MCF 10A (cell line): ENCODE measurements at regions not wholly inside any gene's neighbourhood (a gene's known extent, or its start where the extent isn't known, plus 50 kb on each side); places are given as distances from the start of the nearest gene placed in this dataset.

ENCODE experiments used
- BruUV-seq: library from RNA; stranded (reverse); fragments of 400-500 nt; replicated peaks from 2 replicates; lab custom pipeline; 2021; lab: Mats Ljungman, UMichigan
- CTCF ChIA-PET: fragments of 300-600 bp; sonication (Branson Sonifier 250); formaldehyde crosslinking; extraction: SDS; loops from one replicate; lab custom pipeline; 2021; ENCODE audit warnings: antibody characterized with exemption, inconsistent platforms; lab: Yijun Ruan, JAX
- POLR2A ChIA-PET: fragments of 300-600, 350-650 bp; sonication (Branson Sonifier 250); formaldehyde crosslinking; extraction: SDS; loops from one replicate; lab custom pipeline; 2020; ENCODE audit warnings: antibody characterized with exemption, inconsistent platforms; lab: Yijun Ruan, JAX
- DNase-seq: peaks from one replicate; pipeline ENCODE4 v3.0.0-alpha.2; 2018; ENCODE audit not compliant: unreplicated experiment
- H3K27ac Mint-ChIP-seq: one replicate; pipeline ENCODE4 v1.8.0; 2022; ENCODE audit warnings: mild to moderate bottlenecking, low read depth, mixed read lengths; ENCODE audit not compliant: unreplicated experiment
- H3K27me3 Mint-ChIP-seq: one replicate; pipeline ENCODE4 v1.8.0; 2022; ENCODE audit warnings: mixed read lengths; ENCODE audit not compliant: insufficient read depth, unreplicated experiment
- H3K36me3 Mint-ChIP-seq: one replicate; pipeline ENCODE4 v1.8.0; 2022; ENCODE audit warnings: mild to moderate bottlenecking, moderate library complexity, mixed read lengths; ENCODE audit not compliant: insufficient read depth, unreplicated experiment
- H3K4me1 Mint-ChIP-seq: one replicate; pipeline ENCODE4 v1.8.0; 2022; ENCODE audit warnings: mixed read lengths; ENCODE audit not compliant: insufficient read depth, unreplicated experiment
- H3K4me3 Mint-ChIP-seq: one replicate; pipeline ENCODE4 v1.8.0; 2022; ENCODE audit warnings: mild to moderate bottlenecking, moderate library complexity, mixed read lengths; ENCODE audit not compliant: unreplicated experiment
- H3K9me3 Mint-ChIP-seq: one replicate; pipeline ENCODE4 v1.8.0; 2022; ENCODE audit warnings: mixed read lengths; ENCODE audit not compliant: unreplicated experiment
- intact Hi-C: fragments of 100-400 bp; cut with micrococcal nuclease; formaldehyde crosslinking; loops from 2 replicates; pipeline ENCODE4 v1.14.1; 2022
- TF ChIP-seq, protein P1 (sequence below): fragments of 200-600 bp; IDR thresholded peaks from one replicate; pipeline ENCODE4 v1.8.0; 2022; ENCODE audit warnings: antibody characterized with exemption, mild to moderate bottlenecking; ENCODE audit not compliant: unreplicated experiment

DNA sequence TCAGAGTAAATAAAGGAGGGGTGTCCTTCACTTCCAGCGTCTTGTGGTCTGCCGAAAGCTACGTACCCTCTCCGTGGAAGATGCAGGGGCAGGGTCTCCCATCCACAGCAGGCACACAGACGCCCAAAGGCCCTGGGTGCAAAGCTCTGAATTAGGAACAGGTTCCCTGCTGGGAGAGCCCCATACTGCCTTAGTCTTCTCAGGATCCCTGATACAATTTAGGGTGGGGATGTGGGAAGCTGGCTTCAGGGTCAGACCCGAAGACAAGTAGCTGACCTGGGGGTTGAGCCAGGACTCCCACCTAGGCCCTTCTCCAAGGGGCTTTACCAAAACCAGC, 74.1 kb downstream of the TTLL2 start:
- H3K4me3 Mint-ChIP-seq, result no peak overlapping the region
- intact Hi-C loops, result no loop called here
- peaks cover 72% of the 10 kb centered on the region for H3K27me3 Mint-ChIP-seq
- TF ChIP-seq, protein P1, sequence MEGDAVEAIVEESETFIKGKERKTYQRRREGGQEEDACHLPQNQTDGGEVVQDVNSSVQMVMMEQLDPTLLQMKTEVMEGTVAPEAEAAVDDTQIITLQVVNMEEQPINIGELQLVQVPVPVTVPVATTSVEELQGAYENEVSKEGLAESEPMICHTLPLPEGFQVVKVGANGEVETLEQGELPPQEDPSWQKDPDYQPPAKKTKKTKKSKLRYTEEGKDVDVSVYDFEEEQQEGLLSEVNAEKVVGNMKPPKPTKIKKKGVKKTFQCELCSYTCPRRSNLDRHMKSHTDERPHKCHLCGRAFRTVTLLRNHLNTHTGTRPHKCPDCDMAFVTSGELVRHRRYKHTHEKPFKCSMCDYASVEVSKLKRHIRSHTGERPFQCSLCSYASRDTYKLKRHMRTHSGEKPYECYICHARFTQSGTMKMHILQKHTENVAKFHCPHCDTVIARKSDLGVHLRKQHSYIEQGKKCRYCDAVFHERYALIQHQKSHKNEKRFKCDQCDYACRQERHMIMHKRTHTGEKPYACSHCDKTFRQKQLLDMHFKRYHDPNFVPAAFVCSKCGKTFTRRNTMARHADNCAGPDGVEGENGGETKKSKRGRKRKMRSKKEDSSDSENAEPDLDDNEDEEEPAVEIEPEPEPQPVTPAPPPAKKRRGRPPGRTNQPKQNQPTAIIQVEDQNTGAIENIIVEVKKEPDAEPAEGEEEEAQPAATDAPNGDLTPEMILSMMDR, result no peak
- H3K9me3 Mint-ChIP-seq, result no peaks in the 10 kb centered on the region
- H3K4me1 Mint-ChIP-seq, result peaks cover 2% of the 10 kb centered on the region
- H3K36me3 Mint-ChIP-seq, result no peaks in the 10 kb centered on the region
- no peak overlapping the region for H3K27ac Mint-ChIP-seq
- no peak for DNase-seq
- BruUV-seq, result no TSS peak
- POLR2A ChIA-PET, result no interaction called here
- CTCF ChIA-PET, result no interaction called here

DNA sequence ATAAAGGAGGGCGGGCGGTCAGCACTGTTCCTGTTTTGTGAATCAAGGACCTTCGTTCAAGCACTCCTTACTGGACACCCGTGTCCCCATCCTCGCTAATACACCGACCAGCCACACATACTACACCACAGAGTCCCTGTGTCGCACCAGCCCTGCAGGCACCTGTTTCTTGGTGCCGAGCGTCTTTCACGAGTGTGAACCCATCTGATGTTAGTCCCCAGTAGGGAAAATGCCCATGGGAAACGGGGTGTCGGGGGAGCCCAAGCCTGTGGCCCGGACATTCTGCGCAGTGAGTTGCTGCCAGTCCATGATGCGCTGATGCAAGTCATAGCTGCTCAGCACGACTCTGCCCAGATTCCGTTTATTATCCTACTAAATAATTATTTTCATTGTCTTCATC, 74.7 kb downstream of the TTLL2 start:
- ChIA-PET POLR2A (no interaction called here), CTCF (no interaction called here)
- H3K4me3 Mint-ChIP-seq, result no peak overlapping the region
- H3K36me3 Mint-ChIP-seq, result no peaks in the 10 kb centered on the region
- H3K9me3 Mint-ChIP-seq, result no peaks in the 10 kb centered on the region
- no TSS peak for BruUV-seq
- H3K27me3 Mint-ChIP-seq, result peaks cover 72% of the 10 kb centered on the region
- DNase-seq, result no peak
- H3K4me1 Mint-ChIP-seq, result no peaks in the 10 kb centered on the region
- no peak overlapping the region for H3K27ac Mint-ChIP-seq
- intact Hi-C loops, result no loop called here
- TF ChIP-seq, protein P1, result no peak

DNA sequence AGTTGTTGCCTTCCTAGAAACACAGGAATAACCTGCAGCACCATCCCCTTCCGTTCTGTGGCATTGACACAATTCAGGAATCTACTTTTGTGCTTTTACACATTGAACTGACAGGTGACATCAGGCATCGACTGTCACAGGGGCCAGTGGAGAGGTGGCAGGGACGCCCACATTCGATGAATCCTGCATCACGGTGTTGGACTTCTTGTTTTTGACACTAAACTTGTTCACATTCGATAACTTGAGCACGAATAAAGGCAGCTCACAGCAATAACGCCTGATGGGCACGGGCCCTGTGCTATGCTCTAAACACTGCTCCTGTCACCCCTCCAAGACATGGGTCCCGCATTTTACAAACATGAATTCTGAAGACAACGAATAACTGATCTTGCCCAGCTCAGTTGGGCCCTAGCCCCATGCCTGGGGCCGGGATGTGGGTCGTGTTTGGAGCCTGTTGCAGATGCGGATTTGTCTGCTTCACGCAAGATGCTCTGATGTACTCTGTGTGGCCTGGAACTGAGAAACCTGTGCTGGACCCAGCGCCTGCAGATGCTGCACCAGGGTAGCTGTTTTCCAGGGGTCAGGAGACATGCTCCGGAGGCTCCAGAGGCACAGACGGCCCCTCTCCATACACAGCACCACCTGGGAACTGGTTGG, 75.7 kb downstream of the TTLL2 start:
- Mint-ChIP-seq H3K4me3 (no peak overlapping the region), H3K4me1 (no peaks in the 10 kb centered on the region), H3K36me3 (no peaks in the 10 kb centered on the region), H3K27ac (no peak overlapping the region), H3K9me3 (no peaks in the 10 kb centered on the region), H3K27me3 (peaks cover 73% of the 10 kb centered on the region)
- TF ChIP-seq, protein P1, result no peak
- intact Hi-C loops, result no loop called here
- BruUV-seq, result no TSS peak
- DNase-seq, result no peak
- POLR2A ChIA-PET, result no interaction called here
- CTCF ChIA-PET, result interaction anchor here (0.6 kb wide), 1 partner anchor 94 kb away, joined by 3 read pairs; no protein-coding TSS in a partner anchor

DNA sequence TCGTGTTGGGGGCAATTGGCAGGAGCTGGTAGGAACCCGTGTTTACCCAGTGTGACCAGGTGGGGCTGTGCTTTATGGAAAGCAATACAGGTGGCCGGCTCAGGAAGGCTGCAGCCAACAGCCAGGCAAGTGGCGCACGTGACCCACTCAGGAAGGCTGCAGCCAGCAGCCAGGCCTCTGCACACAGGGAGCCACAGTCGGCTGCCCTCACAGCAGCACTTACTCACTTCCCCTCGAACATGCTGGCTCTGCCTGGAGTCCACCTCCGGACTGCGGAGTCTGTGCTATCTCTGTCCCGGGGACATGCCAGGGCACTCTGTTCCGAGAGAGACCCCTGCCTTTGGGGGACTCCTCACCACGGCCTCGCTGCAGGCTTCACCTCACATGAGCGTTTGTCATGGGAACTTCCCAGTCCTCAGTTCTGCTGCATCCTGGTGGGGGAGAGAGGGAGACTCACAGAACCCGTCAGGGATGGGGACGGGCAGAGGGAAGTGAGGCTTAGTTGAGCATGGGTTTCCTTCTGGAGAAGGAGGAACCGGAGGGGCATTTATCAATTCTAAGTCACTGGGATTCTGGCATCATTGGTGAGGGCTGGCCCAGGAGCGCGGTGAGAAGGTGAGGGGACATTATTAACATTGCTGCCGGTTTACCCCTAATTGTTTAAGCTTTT, 76.8 kb downstream of the TTLL2 start:
- POLR2A ChIA-PET, result no interaction called here
- no peak overlapping the region for H3K27ac Mint-ChIP-seq
- BruUV-seq, result no TSS peak
- H3K27me3 Mint-ChIP-seq, result peaks cover 84% of the 10 kb centered on the region
- CTCF ChIA-PET, result no interaction called here
- no peak for DNase-seq
- intact Hi-C loops, result no loop called here
- H3K4me1 Mint-ChIP-seq, result no peaks in the 10 kb centered on the region
- no peak overlapping the region for H3K4me3 Mint-ChIP-seq
- H3K9me3 Mint-ChIP-seq, result no peaks in the 10 kb centered on the region
- H3K36me3 Mint-ChIP-seq, result no peaks in the 10 kb centered on the region
- TF ChIP-seq, protein P1, result no peak
